Activated CD4-positive, alpha-beta T cell treated with anti-CD3 and anti-CD28 coated beads, Interleukin-10, Interleukin-2, amounts not matched to agents 100 ng/mL and 50 ng/mL, durations not matched to agents 16 hours and 8 hours (primary cell): ENCODE measurements at regions not wholly inside any gene's neighbourhood (a gene's known extent, or its start where the extent isn't known, plus 50 kb on each side); places are given as distances from the start of the nearest gene placed in this dataset.

Experiments
- DNase-seq: peaks from one replicate; pipeline ENCODE4 v3.0.0-alpha.2; 2020

GRCh38 chr2:228701506-228701905 is 520.0 kb upstream of the SPHKAP start:
- no peak for DNase-seq

GRCh38 chr2:228700638-228701037 is 519.2 kb upstream of the SPHKAP start:
- no peak for DNase-seq

GRCh38 chr2:228699888-228700287 is 518.4 kb upstream of the SPHKAP start:
- no peak for DNase-seq

- no peak for DNase-seq
Observed at GRCh38 chr2:228699400-228699799, 517.9 kb upstream of the SPHKAP start.

GRCh38 chr2:228698963-228699362 is 517.5 kb upstream of the SPHKAP start:
- DNase-seq: no peak

- DNase-seq: no peak
Observed at GRCh38 chr2:228697456-228697855, 516.0 kb upstream of the SPHKAP start.

GRCh38 chr2:228690681-228691080 is 509.2 kb upstream of the SPHKAP start:
- DNase-seq: no peak

- DNase-seq: no peak
Observed at GRCh38 chr2:228689053-228689452, 507.6 kb upstream of the SPHKAP start.

- DNase-seq: no peak
Observed at GRCh38 chr2:228688007-228688645, 506.6 kb upstream of the SPHKAP start.

- no peak for DNase-seq
Observed at GRCh38 chr2:228681979-228682378, 500.5 kb upstream of the SPHKAP start.

- no peak for DNase-seq
Observed at GRCh38 chr2:228681426-228681825, 499.9 kb upstream of the SPHKAP start.

GRCh38 chr2:228678110-228678509 is 496.6 kb upstream of the SPHKAP start:
- DNase-seq: no peak

- DNase-seq: no peak
Observed at GRCh38 chr2:228675646-228676045, 494.2 kb upstream of the SPHKAP start.

GRCh38 chr2:228675091-228675490 is 493.6 kb upstream of the SPHKAP start:
- DNase-seq: no peak

- DNase-seq: no peak
Observed at GRCh38 chr2:228673876-228674554, 492.5 kb upstream of the SPHKAP start.

- DNase-seq: no peak
Observed at GRCh38 chr2:228669690-228670089, 488.2 kb upstream of the SPHKAP start.

- no peak for DNase-seq
Observed at GRCh38 chr2:228665232-228665631, 483.7 kb upstream of the SPHKAP start.

- DNase-seq: no peak
Observed at GRCh38 chr2:228658998-228659397, 477.5 kb upstream of the SPHKAP start.

GRCh38 chr2:228657807-228658402 is 476.4 kb upstream of the SPHKAP start:
- no peak for DNase-seq

- no peak for DNase-seq
Observed at GRCh38 chr2:228655331-228655730, 473.8 kb upstream of the SPHKAP start.

GRCh38 chr2:228654707-228655106 is 473.2 kb upstream of the SPHKAP start:
- no peak for DNase-seq

GRCh38 chr2:228653884-228654283 is 472.4 kb upstream of the SPHKAP start:
- DNase-seq: no peak

- no peak for DNase-seq
Observed at GRCh38 chr2:228652366-228652765, 470.9 kb upstream of the SPHKAP start.

- no peak for DNase-seq
Observed at GRCh38 chr2:228649876-228650275, 468.4 kb upstream of the SPHKAP start.
